Skin epidermis (tissue), 12 donors: ENCODE measurements at regions not wholly inside any gene's neighbourhood (a gene's known extent, or its start where the extent isn't known, plus 50 kb on each side); places are given as distances from the start of the nearest gene placed in this dataset.
A peak's percentile ranks its signal among the peaks of the same experiment; 100 is the strongest.

Experiments used
- H3K27ac ChIP-seq, 21 experiments: fragments of 200-600 bp; sonication (generic) in 11 of 21; one replicate each; pipeline ENCODE4 v1.5.0; 2020; ENCODE audit warnings: mild to moderate bottlenecking in 3 of 21, inconsistent platforms in 2 of 21, moderate library complexity in 2 of 21
- H3K4me3 ChIP-seq, 7 experiments: fragments of 200-600 bp; sonication (generic) in 2 of 7; one replicate each; pipeline ENCODE4 v1.5.0; 2020; ENCODE audit warnings: inconsistent platforms in 2 of 7, mild to moderate bottlenecking in 2 of 7, moderate library complexity in 1 of 7

- no peak overlapping the region for H3K4me3 ChIP-seq
- no peak overlapping the region for H3K27ac ChIP-seq
Observed at GRCh38 chr6:148211777-148212324, 130.8 kb upstream of the SASH1 start.

GRCh38 chr6:148212366-148212765, 130.3 kb upstream of the SASH1 start:
- no peak overlapping the region for H3K4me3 ChIP-seq
- no peak overlapping the region for H3K27ac ChIP-seq

GRCh38 chr6:148213366-148213765, 129.3 kb upstream of the SASH1 start:
- H3K27ac ChIP-seq: no peak overlapping the region
- H3K4me3 ChIP-seq: no peak overlapping the region

GRCh38 chr6:148214667-148215066, 128.0 kb upstream of the SASH1 start:
- Histone ChIP-seq H3K27ac (no peak overlapping the region), H3K4me3 (no peak overlapping the region)

- H3K4me3 ChIP-seq: no peak overlapping the region
- no peak overlapping the region for H3K27ac ChIP-seq
Observed at GRCh38 chr6:148217051-148217450, 125.6 kb upstream of the SASH1 start.

GRCh38 chr6:148217921-148218320, 124.7 kb upstream of the SASH1 start:
- Histone ChIP-seq H3K27ac (peak overlapping the region in 4 of 21 experiments; percentile 0 to 39 (median 32)), H3K4me3 (no peak overlapping the region)

- Histone ChIP-seq H3K4me3 (no peak overlapping the region), H3K27ac (peak overlapping the region in 6 of 21 experiments; percentile 0 to 54 (median 32))
Observed at GRCh38 chr6:148218542-148219258, 123.9 kb upstream of the SASH1 start.

GRCh38 chr6:148221196-148221979, 121.2 kb upstream of the SASH1 start:
- H3K27ac ChIP-seq: no peak overlapping the region

GRCh38 chr6:148222376-148222775, 120.3 kb upstream of the SASH1 start:
- no peak overlapping the region for H3K4me3 ChIP-seq

More at GRCh38 chr6:148221196-148221979, 121.2 kb upstream of the SASH1 start:
- no peak overlapping the region for H3K4me3 ChIP-seq

GRCh38 chr6:148222846-148223245, 119.8 kb upstream of the SASH1 start:
- Histone ChIP-seq H3K27ac (no peak overlapping the region), H3K4me3 (no peak overlapping the region)

More at GRCh38 chr6:148222376-148222775, 120.3 kb upstream of the SASH1 start:
- H3K27ac ChIP-seq: no peak overlapping the region

GRCh38 chr6:148223424-148223842, 119.2 kb upstream of the SASH1 start:
- H3K27ac ChIP-seq: no peak overlapping the region

GRCh38 chr6:148225871-148226270, 116.8 kb upstream of the SASH1 start:
- Histone ChIP-seq H3K27ac (no peak overlapping the region), H3K4me3 (no peak overlapping the region)

More at GRCh38 chr6:148223424-148223842, 119.2 kb upstream of the SASH1 start:
- no peak overlapping the region for H3K4me3 ChIP-seq

- Histone ChIP-seq H3K27ac (no peak overlapping the region), H3K4me3 (no peak overlapping the region)
Observed at GRCh38 chr6:148226284-148226683, 116.4 kb upstream of the SASH1 start.

- H3K27ac ChIP-seq: no peak overlapping the region
- no peak overlapping the region for H3K4me3 ChIP-seq
Observed at GRCh38 chr6:148231572-148231971, 111.1 kb upstream of the SASH1 start.

GRCh38 chr6:148235446-148235845, 107.2 kb upstream of the SASH1 start:
- peak overlapping the region in 2 of 21 experiments; percentile 26 to 39 for H3K27ac ChIP-seq
- H3K4me3 ChIP-seq: no peak overlapping the region

GRCh38 chr6:148238713-148239112, 103.9 kb upstream of the SASH1 start:
- Histone ChIP-seq H3K27ac (peak overlapping the region in 1 of 21 experiments; percentile 29), H3K4me3 (no peak overlapping the region)

GRCh38 chr6:148239215-148239614, 103.4 kb upstream of the SASH1 start:
- Histone ChIP-seq H3K4me3 (no peak overlapping the region), H3K27ac (peak overlapping the region in 10 of 21 experiments; percentile 8 to 73 (median 46))

- no peak overlapping the region for H3K4me3 ChIP-seq
- peak overlapping the region in 17 of 21 experiments; percentile 8 to 73 (median 37) for H3K27ac ChIP-seq
Observed at GRCh38 chr6:148239801-148240460, 102.7 kb upstream of the SASH1 start.

GRCh38 chr6:148240461-148240840, 102.2 kb upstream of the SASH1 start:
- H3K4me3 ChIP-seq: no peak overlapping the region
- peak overlapping the region in 12 of 21 experiments; percentile 15 to 73 (median 32) for H3K27ac ChIP-seq
